Body of pancreas (tissue), 4 donors: ENCODE measurements at regions not wholly inside any gene's neighbourhood (a gene's known extent, or its start where the extent isn't known, plus 50 kb on each side); places are given as distances from the start of the nearest gene placed in this dataset.

Experiments
- POLR2A ChIP-seq, 3 donors: fragments of 450-650 bp; IDR thresholded peaks; one replicate each; pipeline ENCODE4 v1.6.1; 2016; ENCODE audit warnings: antibody characterized with exemption in 3 of 3, mild to moderate bottlenecking in 2 of 3
- TF ChIP-seq, protein P1 (sequence below), 7 experiments: fragments of 450-650 bp in 4 of 7; fragments of 200-600 bp in 3 of 7; sonication (generic) in 3 of 7; IDR thresholded peaks; one replicate each; pipeline ENCODE4 v1.5.1; 2016 to 2019; ENCODE audit warnings: antibody characterized with exemption in 7 of 7

DNA sequence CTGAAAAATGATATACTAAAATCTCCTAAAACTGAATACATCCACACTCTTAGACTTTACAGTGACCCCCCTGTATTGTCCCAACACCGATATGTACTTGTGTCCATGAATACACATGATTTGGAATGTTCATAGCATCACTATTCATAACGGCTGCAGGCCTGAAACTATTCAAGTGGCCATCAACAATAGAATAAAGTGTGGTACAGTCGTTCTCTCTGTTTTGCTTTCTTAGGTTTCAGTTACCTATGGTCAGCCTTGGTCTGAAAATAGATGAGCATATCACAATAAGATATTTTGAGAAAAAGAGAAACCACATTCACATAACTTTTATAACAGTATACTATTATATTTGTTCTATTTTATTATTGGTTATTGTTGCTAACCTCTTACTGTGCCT, 150.6 kb downstream of the ASCL4 start:
- TF ChIP-seq, protein P1, sequence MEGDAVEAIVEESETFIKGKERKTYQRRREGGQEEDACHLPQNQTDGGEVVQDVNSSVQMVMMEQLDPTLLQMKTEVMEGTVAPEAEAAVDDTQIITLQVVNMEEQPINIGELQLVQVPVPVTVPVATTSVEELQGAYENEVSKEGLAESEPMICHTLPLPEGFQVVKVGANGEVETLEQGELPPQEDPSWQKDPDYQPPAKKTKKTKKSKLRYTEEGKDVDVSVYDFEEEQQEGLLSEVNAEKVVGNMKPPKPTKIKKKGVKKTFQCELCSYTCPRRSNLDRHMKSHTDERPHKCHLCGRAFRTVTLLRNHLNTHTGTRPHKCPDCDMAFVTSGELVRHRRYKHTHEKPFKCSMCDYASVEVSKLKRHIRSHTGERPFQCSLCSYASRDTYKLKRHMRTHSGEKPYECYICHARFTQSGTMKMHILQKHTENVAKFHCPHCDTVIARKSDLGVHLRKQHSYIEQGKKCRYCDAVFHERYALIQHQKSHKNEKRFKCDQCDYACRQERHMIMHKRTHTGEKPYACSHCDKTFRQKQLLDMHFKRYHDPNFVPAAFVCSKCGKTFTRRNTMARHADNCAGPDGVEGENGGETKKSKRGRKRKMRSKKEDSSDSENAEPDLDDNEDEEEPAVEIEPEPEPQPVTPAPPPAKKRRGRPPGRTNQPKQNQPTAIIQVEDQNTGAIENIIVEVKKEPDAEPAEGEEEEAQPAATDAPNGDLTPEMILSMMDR (IDR thresholded peaks at IDR 0.05): no peak
- TF ChIP-seq POLR2A (IDR thresholded peaks at IDR 0.05): no peak
